ENCODE measurements at regions not wholly inside any gene's neighbourhood (a gene's known extent, or its start where the extent isn't known, plus 50 kb on each side); places are given as distances from the start of the nearest gene placed in this dataset.

GRCh38 chr18:67159662-67160061 lies 356.9 kb downstream of the DSEL start:
- H3K9ac ChIP-seq (ENCODE audit: low read depth in 1 of 3, low read length in 3 of 3): no peak overlapping the region
- no peak overlapping the region for H3K27ac ChIP-seq (ENCODE audit: low read depth, low read length)
- no peaks in the 10 kb centered on the region for H3K9me3 ChIP-seq (ENCODE audit: control insufficient read depth in 3 of 3, low read length in 3 of 3)
- no peaks in the 10 kb centered on the region for H3K4me1 ChIP-seq (ENCODE audit: control insufficient read depth in 3 of 3, insufficient read depth in 3 of 3, low read length in 3 of 3)
- H3K27me3 ChIP-seq (ENCODE audit: control insufficient read depth in 3 of 3, insufficient read depth in 3 of 3, low read length in 3 of 3): no peaks in the 10 kb centered on the region
- H3K4me3 ChIP-seq (ENCODE audit: low read length in 3 of 3): no peak overlapping the region
- H3K36me3 ChIP-seq (ENCODE audit: control insufficient read depth in 3 of 3, insufficient read depth in 3 of 3, low read length in 3 of 3): no peaks in the 10 kb centered on the region

- Histone ChIP-seq H3K4me1 (ENCODE audit: control insufficient read depth in 3 of 3, insufficient read depth in 3 of 3, low read length in 3 of 3) (no peaks in the 10 kb centered on the region), H3K9ac (ENCODE audit: low read depth in 1 of 3, low read length in 3 of 3) (no peak overlapping the region), H3K27ac (ENCODE audit: low read depth, low read length) (no peak overlapping the region), H3K4me3 (ENCODE audit: low read length in 3 of 3) (no peak overlapping the region), H3K9me3 (ENCODE audit: control insufficient read depth in 3 of 3, low read length in 3 of 3) (no peaks in the 10 kb centered on the region), H3K36me3 (ENCODE audit: control insufficient read depth in 3 of 3, insufficient read depth in 3 of 3, low read length in 3 of 3) (no peaks in the 10 kb centered on the region), H3K27me3 (ENCODE audit: control insufficient read depth in 3 of 3, insufficient read depth in 3 of 3, low read length in 3 of 3) (no peaks in the 10 kb centered on the region)
Observed at GRCh38 chr18:67154979-67155378, 361.5 kb downstream of the DSEL start.

- Histone ChIP-seq H3K4me1 (ENCODE audit: control insufficient read depth in 3 of 3, insufficient read depth in 3 of 3, low read length in 3 of 3) (no peaks in the 10 kb centered on the region), H3K4me3 (ENCODE audit: low read length in 3 of 3) (no peak overlapping the region), H3K27ac (ENCODE audit: low read depth, low read length) (no peak overlapping the region), H3K9me3 (ENCODE audit: control insufficient read depth in 3 of 3, low read length in 3 of 3) (no peaks in the 10 kb centered on the region), H3K9ac (ENCODE audit: low read depth in 1 of 3, low read length in 3 of 3) (no peak overlapping the region), H3K27me3 (ENCODE audit: control insufficient read depth in 3 of 3, insufficient read depth in 3 of 3, low read length in 3 of 3) (no peaks in the 10 kb centered on the region), H3K36me3 (ENCODE audit: control insufficient read depth in 3 of 3, insufficient read depth in 3 of 3, low read length in 3 of 3) (no peaks in the 10 kb centered on the region)
Observed at GRCh38 chr18:67151366-67151765, 365.2 kb downstream of the DSEL start.

- Histone ChIP-seq H3K4me1 (ENCODE audit: control insufficient read depth in 3 of 3, insufficient read depth in 3 of 3, low read length in 3 of 3) (no peaks in the 10 kb centered on the region), H3K9me3 (ENCODE audit: control insufficient read depth in 3 of 3, low read length in 3 of 3) (no peaks in the 10 kb centered on the region), H3K27me3 (ENCODE audit: control insufficient read depth in 3 of 3, insufficient read depth in 3 of 3, low read length in 3 of 3) (no peaks in the 10 kb centered on the region), H3K4me3 (ENCODE audit: low read length in 3 of 3) (no peak overlapping the region), H3K36me3 (ENCODE audit: control insufficient read depth in 3 of 3, insufficient read depth in 3 of 3, low read length in 3 of 3) (no peaks in the 10 kb centered on the region), H3K9ac (ENCODE audit: low read depth in 1 of 3, low read length in 3 of 3) (no peak overlapping the region), H3K27ac (ENCODE audit: low read depth, low read length) (no peak overlapping the region)
Observed at GRCh38 chr18:67145586-67146292, 370.8 kb downstream of the DSEL start.

GRCh38 chr18:67144329-67144728 lies 372.2 kb downstream of the DSEL start:
- Histone ChIP-seq H3K4me1 (ENCODE audit: control insufficient read depth in 3 of 3, insufficient read depth in 3 of 3, low read length in 3 of 3) (no peaks in the 10 kb centered on the region), H3K27ac (ENCODE audit: low read depth, low read length) (no peak overlapping the region), H3K27me3 (ENCODE audit: control insufficient read depth in 3 of 3, insufficient read depth in 3 of 3, low read length in 3 of 3) (no peaks in the 10 kb centered on the region)

GRCh38 chr18:67143028-67143427 lies 373.5 kb downstream of the DSEL start:
- H3K9me3 ChIP-seq (ENCODE audit: control insufficient read depth in 3 of 3, low read length in 3 of 3): no peaks in the 10 kb centered on the region
- H3K27me3 ChIP-seq (ENCODE audit: control insufficient read depth in 3 of 3, insufficient read depth in 3 of 3, low read length in 3 of 3): no peaks in the 10 kb centered on the region
- H3K4me3 ChIP-seq (ENCODE audit: low read length in 3 of 3): no peak overlapping the region
- H3K9ac ChIP-seq (ENCODE audit: low read depth in 1 of 3, low read length in 3 of 3): no peak overlapping the region
- H3K27ac ChIP-seq (ENCODE audit: low read depth, low read length): no peak overlapping the region
- H3K36me3 ChIP-seq (ENCODE audit: control insufficient read depth in 3 of 3, insufficient read depth in 3 of 3, low read length in 3 of 3): no peaks in the 10 kb centered on the region
- H3K4me1 ChIP-seq (ENCODE audit: control insufficient read depth in 3 of 3, insufficient read depth in 3 of 3, low read length in 3 of 3): no peaks in the 10 kb centered on the region

More at GRCh38 chr18:67144329-67144728, 372.2 kb downstream of the DSEL start:
- H3K9ac ChIP-seq (ENCODE audit: low read depth in 1 of 3, low read length in 3 of 3): no peak overlapping the region
- H3K36me3 ChIP-seq (ENCODE audit: control insufficient read depth in 3 of 3, insufficient read depth in 3 of 3, low read length in 3 of 3): no peaks in the 10 kb centered on the region
- H3K9me3 ChIP-seq (ENCODE audit: control insufficient read depth in 3 of 3, low read length in 3 of 3): no peaks in the 10 kb centered on the region
- H3K4me3 ChIP-seq (ENCODE audit: low read length in 3 of 3): no peak overlapping the region

- no peaks in the 10 kb centered on the region for H3K9me3 ChIP-seq (ENCODE audit: control insufficient read depth in 3 of 3, low read length in 3 of 3)
- H3K27me3 ChIP-seq (ENCODE audit: control insufficient read depth in 3 of 3, insufficient read depth in 3 of 3, low read length in 3 of 3): no peaks in the 10 kb centered on the region
- H3K4me1 ChIP-seq (ENCODE audit: control insufficient read depth in 3 of 3, insufficient read depth in 3 of 3, low read length in 3 of 3): no peaks in the 10 kb centered on the region
- H3K9ac ChIP-seq (ENCODE audit: low read depth in 1 of 3, low read length in 3 of 3): no peak overlapping the region
- no peaks in the 10 kb centered on the region for H3K36me3 ChIP-seq (ENCODE audit: control insufficient read depth in 3 of 3, insufficient read depth in 3 of 3, low read length in 3 of 3)
- no peak overlapping the region for H3K27ac ChIP-seq (ENCODE audit: low read depth, low read length)
- no peak overlapping the region for H3K4me3 ChIP-seq (ENCODE audit: low read length in 3 of 3)
Observed at GRCh38 chr18:67142604-67143003, 373.9 kb downstream of the DSEL start.

GRCh38 chr18:67140495-67140894 lies 376.0 kb downstream of the DSEL start:
- no peak overlapping the region for H3K4me3 ChIP-seq (ENCODE audit: low read length in 3 of 3)
- H3K9ac ChIP-seq (ENCODE audit: low read depth in 1 of 3, low read length in 3 of 3): no peak overlapping the region
- no peak overlapping the region for H3K27ac ChIP-seq (ENCODE audit: low read depth, low read length)
- H3K9me3 ChIP-seq (ENCODE audit: control insufficient read depth in 3 of 3, low read length in 3 of 3): no peaks in the 10 kb centered on the region
- no peaks in the 10 kb centered on the region for H3K4me1 ChIP-seq (ENCODE audit: control insufficient read depth in 3 of 3, insufficient read depth in 3 of 3, low read length in 3 of 3)
- no peaks in the 10 kb centered on the region for H3K27me3 ChIP-seq (ENCODE audit: control insufficient read depth in 3 of 3, insufficient read depth in 3 of 3, low read length in 3 of 3)
- no peaks in the 10 kb centered on the region for H3K36me3 ChIP-seq (ENCODE audit: control insufficient read depth in 3 of 3, insufficient read depth in 3 of 3, low read length in 3 of 3)

- H3K4me1 ChIP-seq (ENCODE audit: control insufficient read depth in 3 of 3, insufficient read depth in 3 of 3, low read length in 3 of 3): no peaks in the 10 kb centered on the region
- H3K36me3 ChIP-seq (ENCODE audit: control insufficient read depth in 3 of 3, insufficient read depth in 3 of 3, low read length in 3 of 3): no peaks in the 10 kb centered on the region
- H3K4me3 ChIP-seq (ENCODE audit: low read length in 3 of 3): no peak overlapping the region
- H3K27me3 ChIP-seq (ENCODE audit: control insufficient read depth in 3 of 3, insufficient read depth in 3 of 3, low read length in 3 of 3): no peaks in the 10 kb centered on the region
- no peak overlapping the region for H3K27ac ChIP-seq (ENCODE audit: low read depth, low read length)
- H3K9ac ChIP-seq (ENCODE audit: low read depth in 1 of 3, low read length in 3 of 3): no peak overlapping the region
- H3K9me3 ChIP-seq (ENCODE audit: control insufficient read depth in 3 of 3, low read length in 3 of 3): no peaks in the 10 kb centered on the region
Observed at GRCh38 chr18:67139899-67140298, 376.6 kb downstream of the DSEL start.

GRCh38 chr18:67135981-67136380 lies 380.5 kb downstream of the DSEL start:
- no peaks in the 10 kb centered on the region for H3K27me3 ChIP-seq (ENCODE audit: control insufficient read depth in 3 of 3, insufficient read depth in 3 of 3, low read length in 3 of 3)
- H3K9me3 ChIP-seq (ENCODE audit: control insufficient read depth in 3 of 3, low read length in 3 of 3): no peaks in the 10 kb centered on the region
- H3K36me3 ChIP-seq (ENCODE audit: control insufficient read depth in 3 of 3, insufficient read depth in 3 of 3, low read length in 3 of 3): no peaks in the 10 kb centered on the region
- no peak overlapping the region for H3K4me3 ChIP-seq (ENCODE audit: low read length in 3 of 3)
- no peaks in the 10 kb centered on the region for H3K4me1 ChIP-seq (ENCODE audit: control insufficient read depth in 3 of 3, insufficient read depth in 3 of 3, low read length in 3 of 3)
- no peak overlapping the region for H3K27ac ChIP-seq (ENCODE audit: low read depth, low read length)
- no peak overlapping the region for H3K9ac ChIP-seq (ENCODE audit: low read depth in 1 of 3, low read length in 3 of 3)
